ELF-1 (cell line): ENCODE measurements at regions not wholly inside any gene's neighbourhood (a gene's known extent, or its start where the extent isn't known, plus 50 kb on each side); places are given as distances from the start of the nearest gene placed in this dataset.

Experiments
- DNase-seq: peaks from one replicate; pipeline ENCODE4 v3.0.0-alpha.2; 2016; ENCODE audit warnings: low read depth, low spot score

- DNase-seq: no peak
These were observed 992.9 kb downstream of the GALC start for GRCh38 chr14:87000081-87000480.

- no peak for DNase-seq
These were observed 993.9 kb downstream of the GALC start for GRCh38 chr14:86999036-86999435.

GRCh38 chr14:86997271-86997670 lies 995.7 kb downstream of the GALC start:
- DNase-seq: no peak

GRCh38 chr14:86990396-86990795 lies 1002.6 kb downstream of the GALC start:
- DNase-seq: no peak

GRCh38 chr14:86989285-86989684 lies 1003.7 kb downstream of the GALC start:
- no peak for DNase-seq

- DNase-seq: no peak
These were observed 1005.0 kb downstream of the GALC start for GRCh38 chr14:86987966-86988365.

GRCh38 chr14:86973177-86973576 lies 1019.8 kb downstream of the GALC start:
- no peak for DNase-seq

GRCh38 chr14:86971292-86971691 lies 1021.7 kb downstream of the GALC start:
- no peak for DNase-seq

- DNase-seq: peak; percentile 2
These were observed 1031.8 kb downstream of the GALC start for GRCh38 chr14:86961106-86961716.

- no peak for DNase-seq
These were observed 1037.1 kb downstream of the GALC start for GRCh38 chr14:86955771-86956354.

- DNase-seq: no peak
These were observed 1038.4 kb downstream of the GALC start for GRCh38 chr14:86954623-86955022.

GRCh38 chr14:86946446-86946845 lies 1046.5 kb downstream of the GALC start:
- no peak for DNase-seq

GRCh38 chr14:86944434-86944833 lies 1048.5 kb downstream of the GALC start:
- DNase-seq: no peak

- DNase-seq: no peak
These were observed 1049.3 kb downstream of the GALC start for GRCh38 chr14:86943391-86944365.

- DNase-seq: no peak
These were observed 1050.0 kb downstream of the GALC start for GRCh38 chr14:86942936-86943335.

- DNase-seq: no peak
These were observed 1052.9 kb downstream of the GALC start for GRCh38 chr14:86940106-86940505.

- DNase-seq: no peak
These were observed 1054.7 kb downstream of the GALC start for GRCh38 chr14:86938320-86938719.

GRCh38 chr14:86936556-86936955 lies 1056.4 kb downstream of the GALC start:
- no peak for DNase-seq

GRCh38 chr14:86935241-86935885 lies 1057.6 kb downstream of the GALC start:
- DNase-seq: no peak

GRCh38 chr14:86933958-86934595 lies 1058.9 kb downstream of the GALC start:
- DNase-seq: no peak

GRCh38 chr14:86933460-86933859 lies 1059.5 kb downstream of the GALC start:
- DNase-seq: no peak

GRCh38 chr14:86915406-86915805 lies 1077.6 kb downstream of the GALC start:
- no peak for DNase-seq
